GM12891 (cell line): ENCODE measurements at regions not wholly inside any gene's neighbourhood (a gene's known extent, or its start where the extent isn't known, plus 50 kb on each side); places are given as distances from the start of the nearest gene placed in this dataset.

Source experiments
- DNase-seq: peaks from one replicate; pipeline ENCODE4 v3.0.0; 2011; ENCODE audit warnings: low spot score; ENCODE audit not compliant: insufficient read length
- FAIRE-seq: peaks from 2 replicates; lab custom pipeline; 2011; peaks lifted over from hg19 to GRCh38; lab: Jason Lieb, UNC
- PAX5 ChIP-seq: IDR thresholded peaks from 2 replicates; pipeline ENCODE4 v1.6.1; 2011; ENCODE audit warnings: low read length, moderate library complexity, mild to moderate bottlenecking; ENCODE audit not compliant: insufficient read depth, severe bottlenecking
- POLR2A ChIP-seq: IDR thresholded peaks from 2 replicates; pipeline ENCODE4 v1.6.1; 2011; ENCODE audit warnings: low read depth, low read length, control low read depth
- POLR2AphosphoS5 ChIP-seq: IDR thresholded peaks from 2 replicates; pipeline ENCODE4 v1.6.1; 2011; ENCODE audit warnings: low read depth, low read length, control low read depth
- POU2F2 ChIP-seq: IDR thresholded peaks from 2 replicates; pipeline ENCODE4 v1.6.1; 2011; ENCODE audit warnings: low read depth, mild to moderate bottlenecking, control low read depth, low read length, moderate library complexity
- SPI1 ChIP-seq: IDR thresholded peaks from 2 replicates; pipeline ENCODE4 v1.6.1; 2011; ENCODE audit warnings: low read depth, low read length, control low read depth
- TAF1 ChIP-seq: IDR thresholded peaks from 2 replicates; pipeline ENCODE4 v1.6.1; 2011; ENCODE audit warnings: low read depth, low read length, control low read depth

DNA sequence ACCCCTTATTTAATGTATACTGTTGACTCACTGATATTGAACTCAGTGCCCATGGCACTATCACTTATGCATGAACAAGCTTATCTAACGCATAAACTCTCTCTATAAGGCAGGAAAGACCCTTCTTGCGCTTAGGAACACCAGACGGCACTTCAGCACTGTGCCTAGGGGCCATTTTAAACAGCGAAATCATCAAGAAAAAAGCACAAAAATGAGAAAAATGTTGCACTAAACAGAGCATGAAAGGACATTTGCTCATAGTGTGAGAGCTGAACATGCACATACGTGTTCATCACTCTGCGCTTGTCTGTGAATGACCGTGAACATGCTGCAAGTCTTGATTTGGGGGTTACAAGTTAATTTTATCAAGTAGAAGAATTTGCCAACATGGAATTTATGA lies 109.6 kb downstream of the WDR11 start:
- TF ChIP-seq POLR2A, result no peak
- TF ChIP-seq POU2F2, result no peak
- no peak for TF ChIP-seq PAX5
- TF ChIP-seq TAF1, result no peak
- TF ChIP-seq POLR2AphosphoS5, result no peak
- no peak for TF ChIP-seq SPI1
- FAIRE-seq (no peak), DNase-seq (no peak)

DNA sequence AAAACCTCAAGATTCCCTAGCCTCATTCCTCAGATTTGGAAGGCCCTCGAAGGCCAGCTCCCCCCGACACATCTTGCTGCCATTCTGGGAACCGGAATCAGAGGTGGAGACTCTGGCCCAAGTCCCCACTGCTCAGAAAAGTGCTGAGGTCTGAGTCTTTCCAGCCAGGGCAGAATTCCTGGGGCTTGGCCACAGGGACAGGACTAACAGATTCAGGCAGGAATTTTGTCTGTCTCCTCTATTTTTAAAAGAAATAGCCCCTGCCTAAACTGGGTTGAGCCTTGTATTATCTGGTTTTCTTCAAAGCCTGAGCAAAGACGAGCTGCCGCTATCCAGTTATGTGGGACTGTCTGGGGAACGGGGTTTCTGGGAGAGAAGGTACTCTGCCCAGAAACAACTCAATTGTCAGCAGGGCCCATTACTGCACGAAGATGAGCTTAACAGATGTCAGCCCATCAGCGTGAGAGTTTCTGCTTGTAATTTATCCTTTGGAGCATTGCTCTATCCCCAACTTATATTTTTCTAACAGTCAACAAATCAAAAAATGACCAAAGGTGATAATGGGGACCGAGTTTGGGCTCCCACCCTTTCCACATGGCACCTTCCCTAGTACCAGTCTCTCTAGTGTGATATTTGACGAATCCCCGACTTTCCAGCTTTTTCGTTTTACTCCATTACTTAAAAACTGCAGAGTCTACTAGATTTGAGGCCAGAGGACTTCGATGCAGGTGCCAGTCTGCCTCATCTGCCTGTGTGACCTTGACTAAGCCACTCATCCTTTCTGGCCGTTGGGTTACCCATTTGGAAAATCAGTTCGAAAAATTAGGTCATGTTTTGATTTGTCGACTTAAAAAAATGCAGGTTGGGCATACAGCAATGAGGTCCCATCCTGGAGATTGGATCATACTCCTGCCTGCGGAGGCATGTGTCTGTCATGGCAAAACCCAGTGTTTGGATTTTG lies 110.9 kb downstream of the WDR11 start:
- FAIRE-seq, result no peak
- no peak for DNase-seq
- TF ChIP-seq POLR2A (no peak), TAF1 (no peak), POU2F2 (no peak), PAX5 (no peak), SPI1 (no peak), POLR2AphosphoS5 (no peak)

DNA sequence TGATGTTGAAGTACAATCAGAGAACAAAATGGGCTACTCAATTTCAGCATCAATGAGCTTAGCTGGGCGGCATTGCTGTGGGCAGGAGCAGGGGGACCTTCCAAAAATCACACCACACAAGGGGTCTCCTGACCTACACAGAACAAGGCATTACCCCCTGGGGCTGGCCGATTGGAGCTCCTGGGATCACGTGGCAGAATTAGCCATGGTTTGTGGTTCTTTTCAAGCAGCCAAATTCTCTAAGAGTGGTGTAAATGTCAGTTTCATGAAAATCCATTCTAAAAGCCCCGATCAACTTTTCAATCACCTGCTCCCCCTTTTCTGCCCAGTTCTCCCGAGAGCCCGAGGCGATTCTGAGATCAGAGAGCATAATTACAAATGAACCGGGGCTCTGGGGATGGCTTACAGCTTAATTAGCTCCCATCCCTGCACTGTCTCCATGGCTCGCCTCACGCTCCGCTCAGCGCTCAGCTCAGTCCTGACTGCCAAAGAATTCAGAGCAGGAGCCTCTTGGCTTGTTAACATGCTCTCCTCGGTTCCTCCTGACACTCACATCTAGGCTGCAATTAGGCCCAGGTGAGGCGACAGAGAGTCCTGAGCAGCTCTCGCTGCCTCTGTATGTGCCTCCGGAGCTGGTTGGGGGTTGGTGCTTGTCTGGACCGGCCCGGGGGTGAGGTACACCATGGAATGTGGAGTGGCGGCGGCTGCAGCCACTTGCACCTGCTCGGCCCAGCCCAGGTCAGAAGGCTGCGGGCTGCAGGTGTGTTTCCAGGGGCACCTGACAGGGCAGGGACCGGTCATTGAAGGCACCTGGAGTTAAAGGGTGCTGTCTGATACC lies 111.8 kb downstream of the WDR11 start:
- DNase-seq, result no peak
- no peak for FAIRE-seq
- TF ChIP-seq POU2F2 (no peak), TAF1 (no peak), POLR2A (no peak), PAX5 (no peak), SPI1 (no peak), POLR2AphosphoS5 (no peak)

DNA sequence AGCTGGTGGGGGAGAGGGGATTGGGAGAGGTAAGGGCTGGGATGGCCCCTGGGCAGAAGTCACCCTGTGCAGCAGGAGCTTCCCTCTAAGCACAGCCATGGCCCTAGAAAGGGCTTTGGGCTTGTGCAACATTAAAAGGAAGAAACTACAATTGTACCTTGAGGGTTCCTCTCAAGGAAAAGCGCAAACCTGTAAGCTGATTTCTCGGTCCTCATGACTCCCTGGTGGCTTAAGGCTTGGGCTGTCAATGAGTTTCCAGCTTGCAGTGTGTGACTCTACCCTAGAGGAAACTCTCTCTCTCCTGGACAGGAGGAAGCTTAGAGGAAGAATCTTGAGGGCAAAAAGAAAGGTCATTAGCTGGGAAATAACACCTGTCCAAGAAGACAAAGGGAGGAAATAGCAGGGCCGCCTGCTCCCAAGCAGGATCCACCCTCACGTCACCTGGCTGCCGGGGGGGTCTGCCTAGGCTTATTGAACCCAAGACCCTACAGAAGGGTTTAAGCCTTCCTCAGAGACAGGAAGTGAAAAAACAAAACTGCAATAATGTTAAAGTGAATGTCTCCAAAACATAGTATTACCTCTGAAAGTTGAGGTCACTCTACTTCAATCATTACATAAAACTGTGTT lies 112.5 kb downstream of the WDR11 start:
- FAIRE-seq, result no peak
- no peak for DNase-seq
- TF ChIP-seq POLR2AphosphoS5 (no peak), POLR2A (no peak), SPI1 (no peak), TAF1 (no peak), PAX5 (no peak), POU2F2 (no peak)

DNA sequence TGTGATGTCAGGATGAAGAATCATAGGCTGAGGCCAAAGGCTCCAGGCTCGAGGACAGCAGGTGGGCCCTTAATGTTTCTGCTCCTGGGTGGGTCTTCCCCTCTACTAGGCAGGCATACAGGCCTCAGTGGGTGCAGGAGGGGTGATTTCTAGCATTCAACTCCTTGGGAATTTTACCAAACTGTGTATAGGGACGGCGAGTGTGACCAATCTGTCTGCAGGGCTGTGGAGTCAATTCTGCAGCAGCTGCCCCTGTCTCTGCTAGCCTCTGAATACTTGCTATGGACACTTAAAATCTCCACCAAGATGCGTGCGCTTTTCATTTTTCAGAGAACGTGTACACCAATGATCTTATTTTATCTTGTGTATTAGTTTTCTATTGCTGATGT lies 115.5 kb downstream of the WDR11 start:
- FAIRE-seq, result no peak
- no peak for TF ChIP-seq POLR2AphosphoS5
- no peak for TF ChIP-seq PAX5
- no peak for TF ChIP-seq POLR2A
- no peak for TF ChIP-seq SPI1
- TF ChIP-seq POU2F2, result no peak
- no peak for TF ChIP-seq TAF1

DNA sequence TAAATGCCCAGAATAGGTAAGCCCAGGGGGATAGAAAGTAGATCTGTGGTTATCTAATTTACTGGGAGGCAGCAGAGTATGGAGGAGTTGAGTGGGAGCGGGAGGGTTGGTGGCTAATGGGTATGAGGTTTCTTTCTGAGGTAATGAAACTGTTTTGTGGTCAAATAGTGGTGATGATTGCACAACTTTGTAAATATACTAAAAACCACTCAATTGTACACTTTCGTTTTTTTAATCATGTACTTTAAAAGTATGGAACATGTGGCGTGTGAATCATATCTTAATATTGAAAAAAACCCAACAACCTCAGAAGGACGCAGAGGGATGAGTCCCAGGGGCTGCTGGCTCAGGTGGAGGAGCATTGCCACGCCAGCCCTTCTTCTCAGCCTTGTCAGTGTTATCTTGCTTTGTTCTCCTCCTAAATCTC lies 118.1 kb downstream of the WDR11 start:
- TF ChIP-seq POLR2AphosphoS5 (no peak), POLR2A (no peak), POU2F2 (no peak), PAX5 (no peak), TAF1 (no peak)
- DNase-seq (no peak), FAIRE-seq (no peak)

More for the DNA sequence above, 115.5 kb downstream of the WDR11 start:
- DNase-seq, result no peak

DNA sequence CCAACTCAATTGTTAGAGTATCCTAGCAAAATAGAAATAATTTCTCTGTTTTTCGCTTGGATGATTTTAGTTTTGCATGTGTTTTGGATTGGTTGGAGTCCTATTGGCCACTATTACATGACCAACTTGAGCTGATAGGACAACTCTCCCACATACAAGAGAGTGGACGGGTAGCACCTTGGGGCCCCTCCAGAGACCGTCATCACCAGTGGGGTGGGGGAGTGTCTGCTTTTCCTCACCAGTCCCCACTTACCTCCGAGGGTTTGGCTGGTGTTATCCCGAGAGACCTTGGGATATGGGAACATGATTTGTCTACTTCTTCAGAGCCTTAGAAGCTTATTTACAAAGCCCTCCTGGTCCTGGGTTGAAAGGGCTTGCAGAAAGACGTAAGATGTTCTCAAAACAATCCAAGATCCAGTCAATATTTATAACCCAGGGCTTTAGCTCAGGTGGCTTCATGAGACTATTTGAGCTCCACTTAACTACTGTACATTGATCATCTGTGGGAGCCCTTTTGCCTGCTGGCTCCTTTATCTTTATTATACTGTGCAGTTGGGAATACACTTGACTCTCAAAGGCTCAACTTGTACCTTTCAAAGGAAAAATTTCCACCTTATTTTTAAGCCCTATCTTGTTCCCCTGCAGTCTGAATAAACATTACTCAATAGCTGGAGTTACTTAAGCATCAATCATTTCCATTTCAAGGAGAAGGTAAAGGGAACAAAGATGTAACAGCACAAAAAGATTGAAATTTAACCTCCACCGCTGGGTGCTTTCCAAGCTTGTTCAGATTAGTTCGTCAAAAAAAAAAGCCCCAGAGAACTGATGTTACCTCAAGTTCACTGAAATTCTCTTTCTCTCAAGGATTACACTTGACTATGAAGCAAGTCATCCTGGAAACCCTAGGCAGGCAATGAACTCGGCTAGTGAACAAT lies 119.7 kb downstream of the WDR11 start:
- TF ChIP-seq SPI1 (no peak), PAX5 (no peak), POLR2AphosphoS5 (no peak), POU2F2 (no peak), POLR2A (no peak), TAF1 (no peak)
- FAIRE-seq, result no peak
- DNase-seq, result no peak

DNA sequence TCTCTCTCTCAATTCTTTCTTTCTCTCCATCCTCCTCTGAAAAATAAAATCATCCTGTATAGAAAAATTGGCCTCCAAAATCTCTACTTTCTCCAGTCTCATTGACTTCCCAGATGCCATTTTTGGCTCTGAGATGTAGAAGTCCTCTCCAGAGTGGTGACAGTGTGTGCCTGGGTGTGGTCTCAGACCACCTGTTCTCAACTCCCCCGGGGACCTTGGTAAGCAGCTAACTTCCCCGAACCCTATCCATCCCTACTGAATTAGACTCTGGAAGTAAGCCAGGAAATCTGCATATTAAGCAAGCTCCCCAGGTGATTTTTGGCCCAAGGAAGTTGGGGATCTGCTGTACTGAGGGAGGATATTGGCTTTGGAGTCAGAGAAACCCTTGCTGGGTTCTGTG lies 120.5 kb downstream of the WDR11 start:
- TF ChIP-seq SPI1 (no peak), TAF1 (no peak), POLR2A (no peak), POLR2AphosphoS5 (no peak), PAX5 (no peak), POU2F2 (no peak)
- FAIRE-seq (no peak), DNase-seq (no peak)
